ENCODE measurements at regions not wholly inside any gene's neighbourhood (a gene's known extent, or its start where the extent isn't known, plus 50 kb on each side); places are given as distances from the start of the nearest gene placed in this dataset.
"Not testable (repeated sequence)": the region's sequence is repeated elsewhere in the genome, so short reads cannot be mapped to it uniquely, and the experiment has no call there.

DNA sequence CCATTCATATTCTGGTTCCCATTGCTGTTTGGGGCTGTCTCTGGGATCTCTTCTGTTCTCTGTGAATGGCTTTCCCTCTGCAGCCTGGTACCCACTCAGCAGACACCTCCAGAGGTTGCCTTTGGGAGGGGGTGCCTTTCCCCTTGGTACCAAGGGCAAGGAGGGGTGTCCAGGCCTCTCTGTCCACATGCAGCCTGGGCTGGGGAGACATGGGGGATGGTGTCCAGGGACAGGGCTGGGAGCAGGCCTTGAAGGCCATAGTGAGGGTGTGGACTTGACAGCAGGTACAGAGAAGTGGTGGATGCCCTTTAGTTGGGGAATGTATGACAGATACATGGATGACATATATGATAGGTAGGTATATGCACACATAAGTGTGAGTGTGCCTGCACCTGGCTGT, 83.7 kb downstream of the PLXNA1 start:
- intact Hi-C loops (cut with DNase I): no loop called here
- ATAC-seq (ENCODE audit: poor library complexity): no peak
- DNase-seq: no peak

- intact Hi-C loops (cut with DNase I): no loop called here
- DNase-seq (peak; percentile 22), ATAC-seq (ENCODE audit: poor library complexity) (no peak)
Measured at GRCh38 chr3:127067116-127067910, 84.4 kb downstream of the PLXNA1 start.

GRCh38 chr3:127068111-127068810, 85.3 kb downstream of the PLXNA1 start:
- DNase-seq: peak; percentile 30
- ATAC-seq (ENCODE audit: poor library complexity): no peak
- intact Hi-C loops (cut with DNase I): no loop called here

DNA sequence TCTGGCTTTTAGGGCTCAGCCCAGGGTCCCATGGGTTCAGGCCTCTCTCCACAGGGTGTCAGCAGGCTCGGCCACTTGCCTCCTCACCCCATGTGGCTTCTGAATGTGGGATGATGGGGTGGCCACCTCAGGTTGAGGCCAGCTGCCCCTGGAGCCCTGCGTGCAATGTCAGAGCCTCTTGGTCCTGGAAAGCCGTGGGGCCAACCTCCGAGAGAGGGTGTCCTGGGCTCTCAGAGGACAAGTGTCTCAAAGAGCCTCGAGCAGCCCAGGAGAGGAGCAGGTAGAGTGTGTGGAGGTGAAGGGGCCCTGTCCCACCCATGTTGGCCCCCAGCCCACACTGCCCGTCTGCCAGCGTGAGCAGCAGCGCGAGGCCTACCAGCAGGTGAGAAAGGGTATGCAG, 86.0 kb downstream of the PLXNA1 start:
- DNase-seq (peak; percentile 22), ATAC-seq (ENCODE audit: poor library complexity) (no peak)
- intact Hi-C loops (cut with DNase I): no loop called here

GRCh38 chr3:127069814-127070440, 87.0 kb downstream of the PLXNA1 start:
- ATAC-seq (ENCODE audit: poor library complexity) (no peak), DNase-seq (peak; percentile 29)
- intact Hi-C loops (cut with DNase I): no loop called here

DNA sequence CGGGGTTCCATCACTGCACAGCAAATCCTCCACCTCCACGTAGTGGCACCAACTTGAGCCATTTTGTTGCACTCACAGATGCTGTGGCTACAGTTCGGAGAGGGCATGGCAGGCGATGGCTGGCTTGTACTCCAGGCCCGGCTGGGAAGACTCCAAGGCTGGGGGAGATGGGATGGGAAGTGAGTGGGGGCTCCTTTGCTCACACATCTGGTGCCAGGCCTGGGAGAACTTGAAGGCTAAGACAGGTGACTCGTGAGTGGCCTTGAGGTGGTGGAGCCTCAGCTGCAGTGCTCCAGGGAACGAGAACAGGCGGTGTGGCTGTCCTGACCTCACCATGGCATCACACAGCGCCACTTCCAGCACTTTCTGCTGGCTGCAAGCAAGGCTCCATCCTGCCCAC, 87.9 kb downstream of the PLXNA1 start:
- no peak for ATAC-seq (ENCODE audit: poor library complexity)

GRCh38 chr3:127071597-127072001, 88.7 kb downstream of the PLXNA1 start:
- DNase-seq (peak; percentile 36), ATAC-seq (ENCODE audit: poor library complexity) (no peak)
- intact Hi-C loops (cut with DNase I): no loop called here

More for the DNA sequence above, 87.9 kb downstream of the PLXNA1 start:
- peak; percentile 8 for DNase-seq
- intact Hi-C loops (cut with DNase I): no loop called here

DNA sequence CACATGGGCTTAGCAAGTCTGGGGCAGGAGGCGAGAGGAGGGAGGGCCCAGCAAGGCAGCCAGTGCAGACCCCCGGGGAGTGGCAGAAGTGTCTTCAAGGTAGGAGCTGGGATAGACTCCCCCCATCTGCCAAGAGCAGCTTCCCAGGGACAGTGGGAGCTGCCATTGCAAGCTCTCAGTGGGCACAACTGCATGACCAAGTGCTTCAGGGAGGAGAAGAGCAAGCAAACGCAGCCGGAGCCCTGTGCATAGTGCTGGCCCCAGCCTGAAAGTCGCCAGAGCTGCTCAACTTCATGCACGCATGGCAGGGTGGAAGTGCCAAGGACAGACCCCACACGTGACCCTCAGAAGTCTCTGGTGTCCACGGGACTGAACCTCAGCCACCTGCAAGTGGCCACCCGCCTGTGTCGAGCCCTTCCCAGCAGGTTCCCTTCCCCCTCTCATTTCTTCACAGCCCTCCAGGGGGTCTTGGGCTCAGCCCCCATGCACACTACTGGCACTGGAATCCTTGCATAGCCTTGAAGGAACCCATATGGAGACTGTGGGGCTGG, 89.4 kb downstream of the PLXNA1 start:
- peak; percentile 36 for DNase-seq
- no peak for ATAC-seq (ENCODE audit: poor library complexity)
- intact Hi-C loops (cut with DNase I): no loop called here

GRCh38 chr3:127072971-127073783, 90.3 kb downstream of the PLXNA1 start:
- ATAC-seq (ENCODE audit: poor library complexity) (peak; percentile 45), DNase-seq (peak; percentile 47)
- intact Hi-C loops (cut with DNase I): no loop called here

DNA sequence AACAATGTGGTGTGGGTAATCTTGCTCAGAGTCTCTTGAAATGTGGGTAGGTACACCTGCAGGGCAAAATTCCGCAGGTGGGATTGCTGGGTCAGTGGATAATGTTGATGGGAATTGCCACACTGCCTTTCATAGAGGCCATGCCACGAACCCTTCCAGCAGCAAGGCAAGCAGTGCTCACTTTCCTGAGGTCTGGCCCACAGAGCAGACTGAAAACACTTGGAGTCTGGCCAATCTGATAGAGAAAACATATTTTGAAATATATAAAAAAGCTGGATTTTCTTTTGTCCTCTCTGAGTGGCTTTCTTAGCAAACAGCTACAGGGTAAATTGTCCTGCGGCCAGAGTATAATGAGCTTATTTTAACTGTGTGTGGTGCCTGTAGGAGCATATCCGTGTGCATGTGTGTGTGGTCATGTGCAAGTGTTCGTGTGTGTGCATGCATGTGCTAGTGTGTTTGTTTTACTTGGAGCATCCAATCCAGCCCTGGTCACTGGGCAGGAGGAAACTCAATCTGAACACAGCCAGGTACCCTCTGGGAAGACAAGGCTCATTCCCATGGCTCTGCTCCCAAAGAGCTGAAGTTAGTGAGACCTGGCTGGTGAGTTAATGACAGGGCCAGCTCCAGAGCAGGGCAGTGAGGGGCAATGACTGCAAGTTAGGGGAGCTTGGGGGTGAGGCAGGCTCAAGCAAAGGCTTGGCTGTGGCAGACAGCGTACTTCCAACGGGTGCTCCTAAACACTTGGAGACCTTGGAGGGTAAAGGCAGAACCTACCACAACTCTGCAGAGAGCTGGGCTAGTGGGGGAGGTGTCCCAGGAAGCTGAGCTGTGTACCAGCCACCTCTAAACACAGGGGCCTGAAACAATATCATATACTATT, 91.3 kb downstream of the PLXNA1 start:
- peak; percentile 47 for ATAC-seq (ENCODE audit: poor library complexity)
- intact Hi-C loops (cut with DNase I): no loop called here
- DNase-seq: peak; percentile 42

- ATAC-seq (ENCODE audit: poor library complexity): peak; percentile 26
- DNase-seq: peak; percentile 57
- intact Hi-C loops (cut with DNase I): no loop called here
Measured at GRCh38 chr3:127074900-127075360, 92.0 kb downstream of the PLXNA1 start.

- ATAC-seq (ENCODE audit: poor library complexity); intact Hi-C loops (cut with DNase I): not testable (repeated sequence)
- peak; percentile 15 for DNase-seq
Measured at GRCh38 chr3:127076166-127076992, 93.5 kb downstream of the PLXNA1 start.

DNA sequence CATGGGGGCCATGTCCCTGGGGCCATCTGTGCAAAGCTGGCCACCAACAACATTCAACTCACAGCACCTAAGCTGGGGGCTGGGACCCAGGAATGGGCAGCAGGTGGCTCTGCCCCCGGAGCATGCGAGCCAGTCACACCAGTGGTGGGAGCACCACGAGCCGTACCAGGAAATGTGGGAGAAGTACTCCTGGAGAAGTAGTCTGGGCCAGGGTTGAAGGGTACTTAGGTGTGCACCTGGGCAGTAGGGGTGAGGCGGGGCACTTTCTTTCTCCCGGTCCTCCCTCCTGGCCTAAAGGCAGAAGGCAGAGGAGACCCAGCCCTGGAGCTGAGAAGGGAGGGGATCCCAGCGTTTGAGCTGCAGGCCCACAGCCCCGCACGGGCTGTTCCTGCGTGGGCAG, 94.2 kb downstream of the PLXNA1 start:
- DNase-seq: peak; percentile 30
- intact Hi-C loops (cut with DNase I): no loop called here
- ATAC-seq (ENCODE audit: poor library complexity): no peak

DNA sequence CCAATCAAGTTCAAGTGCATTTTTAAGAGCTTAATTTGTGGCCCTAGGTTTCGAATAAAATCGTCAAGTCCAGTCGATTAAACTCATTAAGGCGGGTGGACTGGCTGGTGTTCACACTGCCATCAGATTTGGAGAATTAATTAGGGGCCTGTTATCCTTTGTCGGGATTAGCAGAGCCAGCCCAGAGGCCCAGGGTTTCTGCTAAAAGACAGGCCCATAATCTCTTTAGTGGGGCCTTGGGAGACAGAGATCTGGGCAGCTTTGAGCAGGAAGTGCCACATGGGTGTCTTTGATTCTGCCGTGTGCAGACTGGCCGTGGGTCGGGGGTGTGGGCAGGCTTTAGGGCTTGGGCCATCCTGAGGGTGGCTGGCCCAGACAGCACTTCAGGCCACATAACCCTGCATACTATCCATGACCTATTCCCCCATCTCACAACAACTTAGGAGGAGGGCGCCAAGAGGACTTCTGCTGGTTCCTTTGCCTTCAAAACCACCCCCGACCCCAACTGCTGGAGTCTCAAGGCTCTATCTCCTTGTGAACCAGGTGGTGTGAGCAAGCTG, 94.7 kb downstream of the PLXNA1 start:
- intact Hi-C loops (cut with DNase I): no loop called here
- ATAC-seq (ENCODE audit: poor library complexity): no peak
- DNase-seq: no peak

DNA sequence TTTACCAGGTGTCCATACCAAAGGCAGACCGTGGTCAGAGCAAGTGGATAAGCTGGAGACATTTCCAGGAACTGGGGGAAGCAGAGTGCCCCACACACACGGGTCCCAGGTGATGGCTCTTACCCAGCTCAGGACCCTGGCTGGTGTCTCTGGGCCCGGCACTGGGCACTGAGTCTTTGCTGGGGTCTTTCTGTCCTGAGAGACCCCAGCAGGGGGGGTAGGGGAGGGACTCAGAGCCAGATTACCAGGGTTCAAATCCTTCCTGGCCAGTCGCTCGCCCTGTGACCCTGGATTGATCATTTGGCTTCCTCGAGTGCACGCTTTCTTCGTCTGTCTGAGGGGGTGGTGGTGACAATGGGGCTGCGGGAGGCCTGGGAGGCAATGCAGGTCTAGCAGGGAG, 95.7 kb downstream of the PLXNA1 start:
- intact Hi-C loops (cut with DNase I): no loop called here
- no peak for DNase-seq

DNA sequence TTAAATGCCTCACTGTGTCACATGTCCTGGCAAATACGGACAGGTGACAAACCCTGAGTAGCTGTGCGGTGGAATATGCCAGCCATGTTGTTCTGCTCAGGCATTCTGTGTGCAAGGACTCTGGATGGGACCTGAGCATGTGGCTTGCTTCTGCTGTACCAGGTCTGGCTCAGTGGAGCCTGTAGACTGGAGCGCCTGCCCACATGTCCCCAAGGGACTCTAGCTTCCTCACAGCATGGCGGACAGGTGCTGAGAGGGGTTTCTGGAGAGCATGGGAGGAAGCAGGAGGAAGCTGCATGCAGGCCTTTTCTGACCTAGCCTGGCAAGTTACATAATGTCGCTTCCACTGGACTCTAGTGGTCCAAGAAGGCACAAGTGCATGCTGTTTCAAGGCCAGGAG, 96.3 kb downstream of the PLXNA1 start:
- intact Hi-C loops (cut with DNase I): no loop called here
- no peak for DNase-seq

More for the DNA sequence above, 95.7 kb downstream of the PLXNA1 start:
- no peak for ATAC-seq (ENCODE audit: poor library complexity)

More for the DNA sequence above, 96.3 kb downstream of the PLXNA1 start:
- no peak for ATAC-seq (ENCODE audit: poor library complexity)

All from Right ventricle myocardium superior (tissue), 1 donor.